Esophagus muscularis mucosa (tissue), 4 donors: ENCODE measurements at regions not wholly inside any gene's neighbourhood (a gene's known extent, or its start where the extent isn't known, plus 50 kb on each side); places are given as distances from the start of the nearest gene placed in this dataset.

Source experiments
- DNase-seq: peaks from one replicate; pipeline ENCODE4 v3.0.0-alpha.2; 2017; ENCODE audit errors: extremely low spot score
- H3K27ac ChIP-seq, 4 donors: fragments of 200-600 bp; sonication (generic); replicated peaks in 1 of 4; 1 replicate in 3 of 4; 2 replicates in 1 of 4; pipeline ENCODE4 v1.5.1; 2016 to 2019; ENCODE audit warnings: mild to moderate bottlenecking in 1 of 4
- H3K27me3 ChIP-seq, 4 donors: fragments of 200-600 bp; sonication (generic); one replicate each; pipeline versions ENCODE4 v1.5.1 to v1.6.0; 2016 to 2019
- H3K36me3 ChIP-seq, 4 donors: fragments of 200-600 bp; sonication (generic); one replicate each; pipeline ENCODE4 v1.5.1; 2016 to 2019
- H3K4me1 ChIP-seq, 4 donors: fragments of 200-600 bp; sonication (generic); one replicate each; pipeline ENCODE4 v1.5.1; 2016 to 2019
- H3K4me3 ChIP-seq, 4 donors: fragments of 200-600 bp; sonication (generic); 1 replicate in 2 of 4; 2 replicates in 2 of 4; pipeline ENCODE4 v1.5.1; 2016 to 2019; ENCODE audit warnings: mild to moderate bottlenecking in 4 of 4, moderate library complexity in 1 of 4
- H3K9me3 ChIP-seq, 4 donors: fragments of 200-600 bp; sonication (generic); 1 replicate in 3 of 4; 2 replicates in 1 of 4; pipeline ENCODE4 v1.5.1; 2016 to 2019
- EP300 ChIP-seq: sonication (generic); formaldehyde crosslinking; IDR thresholded peaks from one replicate; pipeline ENCODE4 v1.6.1; 2017; ENCODE audit warnings: antibody characterized with exemption
- POLR2A ChIP-seq: fragments of 450-650 bp; IDR thresholded peaks from one replicate; pipeline ENCODE4 v1.6.1; 2017; ENCODE audit warnings: antibody characterized with exemption, moderate library complexity, mild to moderate bottlenecking, low read depth
- POLR2AphosphoS5 ChIP-seq, 2 donors: sonication (generic); formaldehyde crosslinking; IDR thresholded peaks; one replicate each; pipeline ENCODE4 v1.6.1; 2017; ENCODE audit warnings: antibody characterized with exemption in 2 of 2
- WGBS: methylation state at CpG from one replicate; pipeline ENCODE4 v1.1.5; 2018; 5-methylcytosine and 5-hydroxymethylcytosine counted together
- intact Hi-C: fragments of 100-400 bp; cut with DNase I; formaldehyde crosslinking; loops from one replicate; pipeline ENCODE4 v1.15.1; 2023
- TF ChIP-seq, protein P1 (sequence below), 3 experiments: fragments of 200-600 bp in 2 of 3; fragments of 450-650 bp in 1 of 3; sonication (generic) in 2 of 3; IDR thresholded peaks; one replicate each; pipeline ENCODE4 v1.5.1; 2017 to 2019; ENCODE audit warnings: antibody characterized with exemption in 3 of 3, mild to moderate bottlenecking in 2 of 3, moderate library complexity in 1 of 3

DNA sequence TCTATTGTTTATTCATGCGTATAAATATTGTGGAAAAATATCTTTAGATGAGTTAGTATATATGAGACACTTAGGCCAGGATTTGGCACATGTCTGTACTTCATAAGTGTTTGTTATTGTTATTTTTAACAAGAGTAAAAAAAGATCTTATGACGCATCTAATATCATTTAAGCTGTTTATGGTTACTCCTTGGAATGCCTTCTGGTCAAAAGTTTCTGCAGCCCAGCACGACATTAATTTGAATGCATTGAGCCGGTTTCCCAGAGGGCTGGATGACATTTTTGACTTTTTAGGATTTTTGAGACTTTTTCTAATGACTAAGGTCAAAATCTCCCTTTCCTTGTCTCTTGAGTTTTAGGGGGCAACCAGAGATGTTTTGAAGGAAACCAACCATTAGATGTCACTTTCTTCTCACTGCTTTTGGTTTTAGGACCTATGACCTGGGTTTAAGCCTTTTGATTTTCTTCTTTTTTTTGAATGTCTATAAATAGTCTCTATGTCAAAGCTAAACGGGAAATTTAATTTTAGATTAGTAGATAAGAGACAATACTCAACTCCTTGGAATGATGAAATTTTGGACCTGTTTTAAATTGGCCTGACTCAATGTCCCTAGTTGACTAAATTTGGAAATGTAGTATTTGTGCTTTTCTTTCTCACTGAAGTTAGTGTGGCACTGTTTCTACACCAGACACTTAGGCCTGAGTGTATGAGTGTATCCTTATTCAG is 215.5 kb downstream of the AEBP2 start:
- Histone ChIP-seq H3K9me3 (peaks cover 0 to 4% (median 0%) of the 10 kb centered on the region in 4 donors), H3K4me3 (no peak overlapping the region), H3K4me1 (peaks cover 0 to 17% (median 13%) of the 10 kb centered on the region in 4 donors), H3K27me3 (no peaks in the 10 kb centered on the region), H3K27ac (peak overlapping the region; percentile 11 to 50 (median 43)), H3K36me3 (no peaks in the 10 kb centered on the region)
- 54% methylated on average over 5 of the region's 5 CpGs for WGBS
- DNase-seq = no peak
- intact Hi-C loops = no loop called here
- TF ChIP-seq POLR2AphosphoS5 (IDR thresholded peaks at IDR 0.05) (no peak), EP300 (no peak), POLR2A (no peak)
- TF ChIP-seq, protein P1, sequence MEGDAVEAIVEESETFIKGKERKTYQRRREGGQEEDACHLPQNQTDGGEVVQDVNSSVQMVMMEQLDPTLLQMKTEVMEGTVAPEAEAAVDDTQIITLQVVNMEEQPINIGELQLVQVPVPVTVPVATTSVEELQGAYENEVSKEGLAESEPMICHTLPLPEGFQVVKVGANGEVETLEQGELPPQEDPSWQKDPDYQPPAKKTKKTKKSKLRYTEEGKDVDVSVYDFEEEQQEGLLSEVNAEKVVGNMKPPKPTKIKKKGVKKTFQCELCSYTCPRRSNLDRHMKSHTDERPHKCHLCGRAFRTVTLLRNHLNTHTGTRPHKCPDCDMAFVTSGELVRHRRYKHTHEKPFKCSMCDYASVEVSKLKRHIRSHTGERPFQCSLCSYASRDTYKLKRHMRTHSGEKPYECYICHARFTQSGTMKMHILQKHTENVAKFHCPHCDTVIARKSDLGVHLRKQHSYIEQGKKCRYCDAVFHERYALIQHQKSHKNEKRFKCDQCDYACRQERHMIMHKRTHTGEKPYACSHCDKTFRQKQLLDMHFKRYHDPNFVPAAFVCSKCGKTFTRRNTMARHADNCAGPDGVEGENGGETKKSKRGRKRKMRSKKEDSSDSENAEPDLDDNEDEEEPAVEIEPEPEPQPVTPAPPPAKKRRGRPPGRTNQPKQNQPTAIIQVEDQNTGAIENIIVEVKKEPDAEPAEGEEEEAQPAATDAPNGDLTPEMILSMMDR (IDR thresholded peaks at IDR 0.05) = no peak

DNA sequence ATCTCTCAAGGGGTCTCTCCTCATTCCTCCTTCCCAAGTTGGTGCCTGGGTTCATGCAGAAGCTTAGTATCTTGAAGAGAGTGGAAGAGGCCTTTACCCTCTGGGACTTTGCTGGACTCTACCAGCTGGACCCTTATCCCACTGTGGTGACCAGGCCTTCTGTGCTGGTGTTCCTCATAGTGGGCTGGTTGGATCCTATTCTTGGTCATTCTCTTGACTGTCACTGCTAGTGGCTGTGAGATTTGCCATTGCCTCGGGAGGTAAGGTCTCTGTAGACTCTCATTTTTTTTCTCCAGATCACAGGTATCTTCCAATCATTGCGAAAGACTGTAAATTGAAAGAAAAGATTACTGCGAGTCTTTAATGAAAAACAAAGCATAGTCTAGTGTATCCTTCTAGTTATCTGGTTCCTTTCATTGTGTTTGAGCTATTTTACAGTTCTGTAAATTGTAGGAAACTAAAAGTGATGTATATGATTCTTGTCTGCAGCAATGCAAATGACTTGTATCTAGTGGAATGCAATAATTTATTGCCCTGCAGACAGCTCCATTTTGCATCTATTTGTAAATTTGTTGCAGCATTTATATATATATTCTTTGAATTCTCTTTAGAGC is 217.9 kb downstream of the AEBP2 start:
- no peaks in the 10 kb centered on the region for H3K9me3 ChIP-seq
- 87% methylated on average over 3 of the region's 3 CpGs for WGBS
- TF ChIP-seq POLR2A (no peak), POLR2AphosphoS5 (IDR thresholded peaks at IDR 0.05) (no peak)
- TF ChIP-seq, protein P1 (IDR thresholded peaks at IDR 0.05) = no peak
- no peaks in the 10 kb centered on the region for H3K36me3 ChIP-seq
- no peaks in the 10 kb centered on the region for H3K27me3 ChIP-seq
- no peak overlapping the region for H3K4me3 ChIP-seq
- intact Hi-C loops = no loop called here
- H3K4me1 ChIP-seq = peaks cover 0 to 17% (median 13%) of the 10 kb centered on the region in 4 donors
- DNase-seq = no peak
- no peak overlapping the region for H3K27ac ChIP-seq

DNA sequence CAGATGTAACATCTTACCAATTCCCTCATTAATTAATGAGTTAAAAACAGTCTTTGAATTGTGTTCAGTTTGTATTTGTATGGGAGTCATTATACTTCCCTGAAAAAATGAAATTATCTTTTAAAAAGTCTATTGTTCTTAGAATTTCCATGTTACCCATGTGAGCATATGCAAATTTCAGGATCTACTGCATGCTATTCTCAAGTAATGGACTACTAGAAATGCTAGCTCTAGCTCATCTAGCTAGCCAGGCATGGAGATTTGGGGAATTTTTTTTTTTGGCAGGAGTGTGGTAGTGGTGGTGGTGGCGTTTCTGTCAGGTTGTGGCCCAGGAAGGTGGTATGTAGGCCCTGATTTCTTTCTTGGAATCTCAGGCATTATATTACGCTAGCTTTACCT is 218.4 kb downstream of the AEBP2 start:
- Histone ChIP-seq H3K4me3 (no peak overlapping the region), H3K27me3 (no peaks in the 10 kb centered on the region), H3K36me3 (no peaks in the 10 kb centered on the region), H3K27ac (no peak overlapping the region), H3K9me3 (no peaks in the 10 kb centered on the region), H3K4me1 (peaks cover 0 to 17% (median 13%) of the 10 kb centered on the region in 4 donors)
- no peak for TF ChIP-seq EP300
- intact Hi-C loops = no loop called here
- WGBS = 94% methylated on average over 2 of the region's 2 CpGs
- no peak for DNase-seq

DNA sequence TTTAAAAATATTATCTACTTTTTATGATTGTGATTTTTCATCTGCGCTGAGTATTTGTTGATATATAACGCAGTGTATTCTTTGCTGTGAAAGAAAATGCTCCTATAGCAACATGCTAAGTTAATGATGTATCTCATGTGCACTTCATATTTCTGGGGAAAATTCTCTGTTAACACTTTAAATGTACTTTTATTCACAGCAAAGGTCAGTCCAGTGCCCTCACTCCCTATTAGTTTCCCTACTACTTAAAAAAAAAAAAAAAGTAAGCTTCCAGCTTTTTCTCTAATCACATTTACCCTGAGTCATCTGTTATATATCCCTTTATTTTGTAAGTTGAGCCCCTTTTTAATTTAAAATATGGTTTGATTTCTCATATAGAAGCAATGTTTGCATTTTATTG is 219.8 kb downstream of the AEBP2 start:
- no peak for DNase-seq
- Histone ChIP-seq H3K36me3 (no peaks in the 10 kb centered on the region), H3K9me3 (no peaks in the 10 kb centered on the region), H3K27me3 (no peaks in the 10 kb centered on the region), H3K4me1 (peaks cover 0 to 17% (median 13%) of the 10 kb centered on the region in 4 donors), H3K4me3 (no peak overlapping the region), H3K27ac (no peak overlapping the region)
- 94% methylated on average over 2 of the region's 2 CpGs for WGBS
- TF ChIP-seq POLR2AphosphoS5 (IDR thresholded peaks at IDR 0.05) (no peak), POLR2A (no peak)
- TF ChIP-seq, protein P1 (IDR thresholded peaks at IDR 0.05) = no peak
- intact Hi-C loops = no loop called here

DNA sequence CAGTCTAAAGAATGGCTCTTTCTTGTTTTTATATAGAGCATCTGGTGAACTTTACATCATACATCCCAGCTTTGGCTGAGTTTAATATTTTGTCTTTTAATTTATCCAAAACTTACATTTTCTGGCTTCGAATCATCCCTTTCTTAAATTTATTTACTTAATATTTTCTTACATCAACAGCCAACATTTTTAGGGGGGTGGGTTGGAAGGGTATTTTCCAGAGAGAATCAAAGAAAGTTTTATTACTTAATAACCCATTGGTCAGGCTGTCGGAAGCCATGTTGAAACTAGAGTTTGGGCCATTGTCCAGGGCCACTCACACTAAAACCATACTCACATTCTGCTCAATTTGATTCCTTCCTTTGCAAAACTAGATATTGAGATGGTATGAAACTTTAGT is 220.2 kb downstream of the AEBP2 start:
- no peak for TF ChIP-seq POLR2A
- TF ChIP-seq, protein P1 (IDR thresholded peaks at IDR 0.05) = no peak
- no peak for TF ChIP-seq POLR2AphosphoS5 (IDR thresholded peaks at IDR 0.05)
- no peak for TF ChIP-seq EP300
- H3K36me3 ChIP-seq = no peaks in the 10 kb centered on the region
- H3K27me3 ChIP-seq = no peaks in the 10 kb centered on the region
- peaks cover 0 to 14% (median 13%) of the 10 kb centered on the region in 4 donors for H3K4me1 ChIP-seq
- 80% methylated on average over 2 of the region's 2 CpGs for WGBS
- intact Hi-C loops = no loop called here
- H3K4me3 ChIP-seq = no peak overlapping the region
- no peaks in the 10 kb centered on the region for H3K9me3 ChIP-seq
- H3K27ac ChIP-seq = no peak overlapping the region
- DNase-seq = no peak
